ENCODE measurements at regions not wholly inside any gene's neighbourhood (a gene's known extent, or its start where the extent isn't known, plus 50 kb on each side); places are given as distances from the start of the nearest gene placed in this dataset.
"Not testable (repeated sequence)": the region's sequence is repeated elsewhere in the genome, so short reads cannot be mapped to it uniquely, and the experiment has no call there.

- TF ChIP-seq CTCF, POLR2A (IDR thresholded peaks at IDR 0.05): not testable (repeated sequence)
Observed at GRCh38 chr13:52210564-52211415, 51.4 kb upstream of the NEK3 start.
